ENCODE measurements at regions not wholly inside any gene's neighbourhood (a gene's known extent, or its start where the extent isn't known, plus 50 kb on each side); places are given as distances from the start of the nearest gene placed in this dataset.

- TF ChIP-seq, protein P1, sequence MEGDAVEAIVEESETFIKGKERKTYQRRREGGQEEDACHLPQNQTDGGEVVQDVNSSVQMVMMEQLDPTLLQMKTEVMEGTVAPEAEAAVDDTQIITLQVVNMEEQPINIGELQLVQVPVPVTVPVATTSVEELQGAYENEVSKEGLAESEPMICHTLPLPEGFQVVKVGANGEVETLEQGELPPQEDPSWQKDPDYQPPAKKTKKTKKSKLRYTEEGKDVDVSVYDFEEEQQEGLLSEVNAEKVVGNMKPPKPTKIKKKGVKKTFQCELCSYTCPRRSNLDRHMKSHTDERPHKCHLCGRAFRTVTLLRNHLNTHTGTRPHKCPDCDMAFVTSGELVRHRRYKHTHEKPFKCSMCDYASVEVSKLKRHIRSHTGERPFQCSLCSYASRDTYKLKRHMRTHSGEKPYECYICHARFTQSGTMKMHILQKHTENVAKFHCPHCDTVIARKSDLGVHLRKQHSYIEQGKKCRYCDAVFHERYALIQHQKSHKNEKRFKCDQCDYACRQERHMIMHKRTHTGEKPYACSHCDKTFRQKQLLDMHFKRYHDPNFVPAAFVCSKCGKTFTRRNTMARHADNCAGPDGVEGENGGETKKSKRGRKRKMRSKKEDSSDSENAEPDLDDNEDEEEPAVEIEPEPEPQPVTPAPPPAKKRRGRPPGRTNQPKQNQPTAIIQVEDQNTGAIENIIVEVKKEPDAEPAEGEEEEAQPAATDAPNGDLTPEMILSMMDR (IDR thresholded peaks at IDR 0.05; ENCODE audit: low read depth, low read length, missing input control): no peak
- TF ChIP-seq REST (IDR thresholded peaks at IDR 0.05): no peak
- no peak for TF ChIP-seq RAD21 (IDR thresholded peaks at IDR 0.05)
- no peak for TF ChIP-seq ATF3 (IDR thresholded peaks at IDR 0.05)
- TF ChIP-seq HNF4G (IDR thresholded peaks at IDR 0.05): no peak
- no peak for TF ChIP-seq GABPA (IDR thresholded peaks at IDR 0.05 in 1 of 2, conservative IDR thresholded peaks at IDR 0.05 in 1 of 2)
- TF ChIP-seq SP1 (IDR thresholded peaks at IDR 0.05): no peak
- no peak for TF ChIP-seq TAF1 (conservative IDR thresholded peaks at IDR 0.05)
Observed at GRCh38 chr13:31670831-31671617, 68.3 kb upstream of the RXFP2 start.
